ENCODE measurements at regions not wholly inside any gene's neighbourhood (a gene's known extent, or its start where the extent isn't known, plus 50 kb on each side); places are given as distances from the start of the nearest gene placed in this dataset.

DNA sequence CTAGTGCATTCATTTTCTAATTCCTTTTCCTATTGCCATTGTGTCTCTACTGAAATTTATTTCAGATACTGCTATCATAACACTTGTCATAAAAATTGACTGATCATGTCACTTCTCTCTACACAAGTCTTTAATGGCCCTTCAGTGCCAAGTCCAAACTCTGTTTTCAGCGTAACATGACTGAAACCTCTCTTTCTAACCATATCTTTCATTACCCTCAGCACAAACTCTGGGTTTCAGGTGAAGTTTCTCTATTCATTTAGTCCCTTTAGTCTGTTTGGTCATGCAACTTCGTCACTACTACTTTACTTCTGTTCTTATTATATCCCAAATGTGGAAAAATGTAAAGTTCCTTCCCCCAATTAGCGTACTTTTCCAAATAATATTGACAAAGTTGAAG is 234.9 kb downstream of the OGFRL1 start:
- H3K4me3 ChIP-seq (ENCODE audit: low read length) = no peak overlapping the region
- no peaks in the 10 kb centered on the region for H3K27me3 ChIP-seq (ENCODE audit: control insufficient read depth, insufficient read depth, low read length, poor library complexity, severe bottlenecking)
- WGBS, 2 experiments (ENCODE audit: insufficient coverage in 1 of 2, insufficient read length in 1 of 2) = 93 to 100% methylated on average over 2 to 3 of the region's 3 CpGs
- Mint-ChIP-seq H3K4me3 (no peak overlapping the region), H3K4me1 (peaks cover 23% of the 10 kb centered on the region), H3K36me3 (ENCODE audit: low read depth) (no peaks in the 10 kb centered on the region), H3K27ac (no peak overlapping the region), H3K27me3 (ENCODE audit: insufficient read depth) (peaks cover 1% of the 10 kb centered on the region), H3K9me3 (no peaks in the 10 kb centered on the region)
- no peaks in the 10 kb centered on the region for H3K9me3 ChIP-seq (ENCODE audit: control insufficient read depth, low read length)
- no peak overlapping the region for H3K27ac ChIP-seq (ENCODE audit: low read depth, low read length)
- peaks cover 5% of the 10 kb centered on the region for H3K4me1 ChIP-seq (ENCODE audit: control insufficient read depth, insufficient read depth, low read length)
- DNase-seq = no peak
- TF ChIP-seq, protein P1, sequence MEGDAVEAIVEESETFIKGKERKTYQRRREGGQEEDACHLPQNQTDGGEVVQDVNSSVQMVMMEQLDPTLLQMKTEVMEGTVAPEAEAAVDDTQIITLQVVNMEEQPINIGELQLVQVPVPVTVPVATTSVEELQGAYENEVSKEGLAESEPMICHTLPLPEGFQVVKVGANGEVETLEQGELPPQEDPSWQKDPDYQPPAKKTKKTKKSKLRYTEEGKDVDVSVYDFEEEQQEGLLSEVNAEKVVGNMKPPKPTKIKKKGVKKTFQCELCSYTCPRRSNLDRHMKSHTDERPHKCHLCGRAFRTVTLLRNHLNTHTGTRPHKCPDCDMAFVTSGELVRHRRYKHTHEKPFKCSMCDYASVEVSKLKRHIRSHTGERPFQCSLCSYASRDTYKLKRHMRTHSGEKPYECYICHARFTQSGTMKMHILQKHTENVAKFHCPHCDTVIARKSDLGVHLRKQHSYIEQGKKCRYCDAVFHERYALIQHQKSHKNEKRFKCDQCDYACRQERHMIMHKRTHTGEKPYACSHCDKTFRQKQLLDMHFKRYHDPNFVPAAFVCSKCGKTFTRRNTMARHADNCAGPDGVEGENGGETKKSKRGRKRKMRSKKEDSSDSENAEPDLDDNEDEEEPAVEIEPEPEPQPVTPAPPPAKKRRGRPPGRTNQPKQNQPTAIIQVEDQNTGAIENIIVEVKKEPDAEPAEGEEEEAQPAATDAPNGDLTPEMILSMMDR (conservative IDR thresholded peaks at IDR 0.05) = no peak
- H3K36me3 ChIP-seq (ENCODE audit: control insufficient read depth, insufficient read depth, low read length) = no peaks in the 10 kb centered on the region
- H3K9ac ChIP-seq (ENCODE audit: extremely low read depth, low read length, poor library complexity, severe bottlenecking) = no peak overlapping the region

GRCh38 chr6:71524201-71524600 is 235.6 kb downstream of the OGFRL1 start:
- H3K4me3 Mint-ChIP-seq = no peak overlapping the region

GRCh38 chr6:71527886-71528285 is 239.3 kb downstream of the OGFRL1 start:
- H3K27ac Mint-ChIP-seq = no peak overlapping the region
- Histone ChIP-seq H3K27ac (ENCODE audit: low read depth, low read length) (no peak overlapping the region), H3K27me3 (ENCODE audit: control insufficient read depth, insufficient read depth, low read length, poor library complexity, severe bottlenecking) (no peaks in the 10 kb centered on the region), H3K4me1 (ENCODE audit: control insufficient read depth, insufficient read depth, low read length) (peaks cover 5% of the 10 kb centered on the region), H3K4me3 (ENCODE audit: low read length) (no peak overlapping the region), H3K9ac (ENCODE audit: extremely low read depth, low read length, poor library complexity, severe bottlenecking) (no peak overlapping the region), H3K9me3 (ENCODE audit: control insufficient read depth, low read length) (no peaks in the 10 kb centered on the region), H3K36me3 (ENCODE audit: control insufficient read depth, insufficient read depth, low read length) (no peaks in the 10 kb centered on the region)
- TF ChIP-seq, protein P1 (conservative IDR thresholded peaks at IDR 0.05) = no peak
- H3K9me3 Mint-ChIP-seq = no peaks in the 10 kb centered on the region
- no peaks in the 10 kb centered on the region for H3K36me3 Mint-ChIP-seq (ENCODE audit: low read depth)
- H3K4me1 Mint-ChIP-seq = peaks cover 23% of the 10 kb centered on the region
- peaks cover 3% of the 10 kb centered on the region for H3K27me3 Mint-ChIP-seq (ENCODE audit: insufficient read depth)
- no peak for DNase-seq
- 98% methylated on average over 1 of the region's 1 CpG; no CpG with 5 or more reads in 1 of the 2 experiments for WGBS, 2 experiments (ENCODE audit: insufficient coverage in 1 of 2, insufficient read length in 1 of 2)
- no peak overlapping the region for H3K4me3 Mint-ChIP-seq

More at GRCh38 chr6:71524201-71524600, 235.6 kb downstream of the OGFRL1 start:
- Mint-ChIP-seq H3K4me1 (peaks cover 23% of the 10 kb centered on the region), H3K27me3 (ENCODE audit: insufficient read depth) (peaks cover 1% of the 10 kb centered on the region), H3K36me3 (ENCODE audit: low read depth) (no peaks in the 10 kb centered on the region), H3K9me3 (no peaks in the 10 kb centered on the region), H3K27ac (no peak overlapping the region)
- TF ChIP-seq, protein P1 (conservative IDR thresholded peaks at IDR 0.05) = no peak
- H3K36me3 ChIP-seq (ENCODE audit: control insufficient read depth, insufficient read depth, low read length) = no peaks in the 10 kb centered on the region
- no peak overlapping the region for H3K9ac ChIP-seq (ENCODE audit: extremely low read depth, low read length, poor library complexity, severe bottlenecking)
- H3K27ac ChIP-seq (ENCODE audit: low read depth, low read length) = no peak overlapping the region
- peaks cover 5% of the 10 kb centered on the region for H3K4me1 ChIP-seq (ENCODE audit: control insufficient read depth, insufficient read depth, low read length)
- H3K4me3 ChIP-seq (ENCODE audit: low read length) = no peak overlapping the region
- DNase-seq = no peak
- no peaks in the 10 kb centered on the region for H3K9me3 ChIP-seq (ENCODE audit: control insufficient read depth, low read length)
- WGBS, 2 experiments (ENCODE audit: insufficient coverage in 1 of 2, insufficient read length in 1 of 2) = 77 to 81% methylated on average over 2 to 3 of the region's 4 CpGs
- no peaks in the 10 kb centered on the region for H3K27me3 ChIP-seq (ENCODE audit: control insufficient read depth, insufficient read depth, low read length, poor library complexity, severe bottlenecking)
